Nephron progenitor cell (in vitro differentiated cells): ENCODE measurements at regions not wholly inside any gene's neighbourhood (a gene's known extent, or its start where the extent isn't known, plus 50 kb on each side); places are given as distances from the start of the nearest gene placed in this dataset.

Source experiments
- DNase-seq: peaks from one replicate; pipeline ENCODE4 v3.0.0; 2021
- H3K27ac Mint-ChIP-seq: 2 replicates; pipeline ENCODE4 v1.8.0; 2021; ENCODE audit warnings: mild to moderate bottlenecking, moderate library complexity, mixed read lengths
- H3K27me3 Mint-ChIP-seq: 2 replicates; pipeline ENCODE4 v1.8.0; 2021; ENCODE audit warnings: mild to moderate bottlenecking, low read depth, mixed read lengths; ENCODE audit not compliant: poor library complexity
- H3K36me3 Mint-ChIP-seq: 2 replicates; pipeline ENCODE4 v1.8.0; 2021; ENCODE audit warnings: low read depth, mixed read lengths
- H3K4me1 Mint-ChIP-seq: 2 replicates; pipeline ENCODE4 v1.8.0; 2021; ENCODE audit warnings: mixed read lengths
- H3K4me3 Mint-ChIP-seq: 2 replicates; pipeline ENCODE4 v1.8.0; 2021; ENCODE audit warnings: mild to moderate bottlenecking, moderate library complexity, mixed read lengths
- H3K9me3 Mint-ChIP-seq: 2 replicates; pipeline ENCODE4 v1.8.0; 2021; ENCODE audit warnings: mild to moderate bottlenecking, moderate library complexity, mixed read lengths
- CTCF ChIP-seq: fragments of 200-600 bp; sonication (generic); IDR thresholded peaks from 2 replicates; pipeline ENCODE4 v1.5.0; 2021; ENCODE audit warnings: antibody characterized with exemption

- no peak for DNase-seq
- no peaks in the 10 kb centered on the region for H3K27me3 Mint-ChIP-seq
- no peak for TF ChIP-seq CTCF
- no peak overlapping the region for H3K27ac Mint-ChIP-seq
- H3K36me3 Mint-ChIP-seq = no peaks in the 10 kb centered on the region
- H3K4me3 Mint-ChIP-seq = no peak overlapping the region
- H3K4me1 Mint-ChIP-seq = no peaks in the 10 kb centered on the region
- peaks cover 16% of the 10 kb centered on the region for H3K9me3 Mint-ChIP-seq
Observed at GRCh38 chr5:63812693-63813092, 149.6 kb downstream of the HTR1A start.

GRCh38 chr5:63811961-63812360 lies 150.3 kb downstream of the HTR1A start:
- Mint-ChIP-seq H3K36me3 (no peaks in the 10 kb centered on the region), H3K4me1 (no peaks in the 10 kb centered on the region), H3K27ac (no peak overlapping the region), H3K27me3 (no peaks in the 10 kb centered on the region), H3K4me3 (no peak overlapping the region), H3K9me3 (peaks cover 16% of the 10 kb centered on the region)
- no peak for TF ChIP-seq CTCF
- no peak for DNase-seq

- no peak overlapping the region for H3K4me3 Mint-ChIP-seq
- DNase-seq = no peak
- H3K36me3 Mint-ChIP-seq = no peaks in the 10 kb centered on the region
- no peaks in the 10 kb centered on the region for H3K4me1 Mint-ChIP-seq
- no peak for TF ChIP-seq CTCF
- H3K27me3 Mint-ChIP-seq = no peaks in the 10 kb centered on the region
- H3K9me3 Mint-ChIP-seq = peaks cover 14% of the 10 kb centered on the region
- H3K27ac Mint-ChIP-seq = no peak overlapping the region
Observed at GRCh38 chr5:63811286-63811685, 151.0 kb downstream of the HTR1A start.

GRCh38 chr5:63805151-63805550 lies 157.1 kb downstream of the HTR1A start:
- no peak overlapping the region for H3K27ac Mint-ChIP-seq
- DNase-seq = no peak
- no peak for TF ChIP-seq CTCF
- H3K4me3 Mint-ChIP-seq = no peak overlapping the region
- H3K9me3 Mint-ChIP-seq = no peaks in the 10 kb centered on the region
- no peaks in the 10 kb centered on the region for H3K4me1 Mint-ChIP-seq
- H3K36me3 Mint-ChIP-seq = no peaks in the 10 kb centered on the region
- peaks cover 4% of the 10 kb centered on the region for H3K27me3 Mint-ChIP-seq

GRCh38 chr5:63803165-63803564 lies 159.1 kb downstream of the HTR1A start:
- no peak for TF ChIP-seq CTCF
- no peak overlapping the region for H3K27ac Mint-ChIP-seq
- no peak overlapping the region for H3K4me3 Mint-ChIP-seq
- H3K9me3 Mint-ChIP-seq = no peaks in the 10 kb centered on the region
- no peak for DNase-seq
- H3K27me3 Mint-ChIP-seq = peaks cover 4% of the 10 kb centered on the region
- H3K36me3 Mint-ChIP-seq = no peaks in the 10 kb centered on the region
- no peaks in the 10 kb centered on the region for H3K4me1 Mint-ChIP-seq

GRCh38 chr5:63794979-63795378 lies 167.3 kb downstream of the HTR1A start:
- no peak overlapping the region for H3K27ac Mint-ChIP-seq
- H3K27me3 Mint-ChIP-seq = no peaks in the 10 kb centered on the region
- no peak for DNase-seq
- no peaks in the 10 kb centered on the region for H3K36me3 Mint-ChIP-seq
- TF ChIP-seq CTCF = no peak
- no peaks in the 10 kb centered on the region for H3K4me1 Mint-ChIP-seq
- H3K9me3 Mint-ChIP-seq = peaks cover 22% of the 10 kb centered on the region
- H3K4me3 Mint-ChIP-seq = no peak overlapping the region
